Coronary artery (tissue), 2 donors: ENCODE measurements at regions not wholly inside any gene's neighbourhood (a gene's known extent, or its start where the extent isn't known, plus 50 kb on each side); places are given as distances from the start of the nearest gene placed in this dataset.

Source experiments
- DNase-seq: peaks from one replicate; pipeline ENCODE4 v3.0.0-alpha.2; 2017; ENCODE audit warnings: low spot score
- H3K27ac ChIP-seq, 2 donors: fragments of 200-600 bp; sonication (generic); one replicate each; pipeline ENCODE4 v1.5.1; 2016 to 2019
- H3K4me3 ChIP-seq: fragments of 200-600 bp; sonication (generic); 2 replicates; pipeline ENCODE4 v1.5.1; 2016; ENCODE audit warnings: mild to moderate bottlenecking, moderate library complexity
- CTCF ChIP-seq: fragments of 200-600 bp; sonication (generic); IDR thresholded peaks from one replicate; pipeline ENCODE4 v1.5.1; 2019; ENCODE audit warnings: antibody characterized with exemption

DNA sequence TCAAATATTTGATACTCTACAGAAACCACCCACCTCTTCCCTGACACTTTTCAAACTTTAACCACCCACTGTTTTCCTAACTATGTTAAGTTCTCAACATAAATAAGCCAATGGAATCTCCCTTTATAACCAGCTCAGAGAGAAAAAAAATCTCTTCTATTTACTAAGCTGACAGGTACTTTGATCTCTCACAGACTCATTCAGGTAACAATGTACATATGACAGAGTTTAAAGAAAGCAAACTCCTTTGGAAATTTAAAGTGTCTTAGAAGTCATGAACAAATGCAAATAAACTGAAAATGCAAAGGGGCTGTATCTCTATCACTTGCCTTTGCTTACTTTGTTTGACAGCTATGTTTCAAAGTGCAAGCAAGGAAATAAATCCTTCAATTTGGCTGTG lies 109.3 kb downstream of the KLF12 start:
- H3K27ac ChIP-seq, result no peak overlapping the region
- no peak for DNase-seq
- H3K4me3 ChIP-seq, result no peak overlapping the region
- no peak for TF ChIP-seq CTCF

- no peak overlapping the region for H3K4me3 ChIP-seq
- TF ChIP-seq CTCF, result no peak
- no peak overlapping the region for H3K27ac ChIP-seq
- DNase-seq, result no peak
These were observed 109.9 kb downstream of the KLF12 start for GRCh38 chr13:74024314-74024713.

DNA sequence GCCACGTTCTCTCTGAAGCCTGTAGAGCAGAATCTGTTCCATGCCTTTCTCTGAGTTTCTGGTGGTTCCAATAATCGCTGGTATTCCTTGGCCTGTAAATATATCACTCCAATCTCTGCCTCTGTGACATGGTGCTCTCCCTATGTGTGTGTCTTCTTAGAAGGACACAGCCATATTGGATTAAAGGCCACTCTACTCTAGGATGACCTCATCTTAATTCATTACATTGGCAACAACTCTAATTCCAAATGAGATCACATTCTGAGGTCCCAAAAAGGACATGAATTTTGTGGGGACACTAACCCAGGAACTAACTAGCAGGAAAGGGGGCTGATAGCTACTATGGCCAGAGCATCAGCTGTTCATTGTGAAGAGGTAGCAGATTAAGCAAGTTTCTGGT lies 110.7 kb downstream of the KLF12 start:
- no peak overlapping the region for H3K4me3 ChIP-seq
- no peak for DNase-seq
- H3K27ac ChIP-seq, result no peak overlapping the region
- TF ChIP-seq CTCF, result no peak

DNA sequence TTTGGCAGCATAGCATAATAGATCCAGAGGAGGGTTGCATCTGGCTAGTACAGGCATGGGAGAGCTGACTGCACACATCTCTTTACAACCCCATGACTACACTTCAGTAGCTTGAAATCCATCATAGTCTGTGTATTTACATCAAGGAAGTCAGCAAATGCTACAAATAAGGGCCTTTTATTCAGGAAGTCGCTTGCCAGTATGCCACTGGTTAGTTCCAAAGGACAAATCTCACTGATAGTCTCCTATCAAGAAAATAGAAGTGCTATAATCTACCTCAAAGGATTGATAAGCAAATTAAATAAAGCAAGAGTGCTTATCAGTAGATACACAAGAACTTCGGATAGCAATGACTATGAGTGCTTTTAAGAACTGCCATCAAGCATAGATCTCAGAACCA lies 112.7 kb downstream of the KLF12 start:
- DNase-seq, result no peak
- no peak overlapping the region for H3K27ac ChIP-seq
- TF ChIP-seq CTCF, result no peak
- no peak overlapping the region for H3K4me3 ChIP-seq

DNA sequence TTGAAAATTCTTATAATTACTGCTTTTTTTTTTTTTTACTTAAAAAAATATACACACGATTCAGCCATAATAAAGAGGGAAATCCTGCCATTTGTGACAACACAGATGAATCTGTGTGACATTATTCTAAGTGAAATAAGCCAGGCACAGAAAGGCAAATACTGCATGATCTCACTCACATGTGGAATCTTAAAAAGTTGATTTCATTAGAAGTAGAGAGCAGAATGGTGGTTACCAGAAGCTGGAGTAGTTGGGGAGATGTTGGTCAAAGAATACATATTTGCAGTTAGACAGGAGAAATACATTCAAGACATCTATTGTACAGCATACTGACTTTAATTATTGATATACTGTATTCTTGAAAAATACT lies 116.2 kb downstream of the KLF12 start:
- Histone ChIP-seq H3K4me3 (no peak overlapping the region), H3K27ac (no peak overlapping the region)
- TF ChIP-seq CTCF, result no peak
- DNase-seq, result no peak

DNA sequence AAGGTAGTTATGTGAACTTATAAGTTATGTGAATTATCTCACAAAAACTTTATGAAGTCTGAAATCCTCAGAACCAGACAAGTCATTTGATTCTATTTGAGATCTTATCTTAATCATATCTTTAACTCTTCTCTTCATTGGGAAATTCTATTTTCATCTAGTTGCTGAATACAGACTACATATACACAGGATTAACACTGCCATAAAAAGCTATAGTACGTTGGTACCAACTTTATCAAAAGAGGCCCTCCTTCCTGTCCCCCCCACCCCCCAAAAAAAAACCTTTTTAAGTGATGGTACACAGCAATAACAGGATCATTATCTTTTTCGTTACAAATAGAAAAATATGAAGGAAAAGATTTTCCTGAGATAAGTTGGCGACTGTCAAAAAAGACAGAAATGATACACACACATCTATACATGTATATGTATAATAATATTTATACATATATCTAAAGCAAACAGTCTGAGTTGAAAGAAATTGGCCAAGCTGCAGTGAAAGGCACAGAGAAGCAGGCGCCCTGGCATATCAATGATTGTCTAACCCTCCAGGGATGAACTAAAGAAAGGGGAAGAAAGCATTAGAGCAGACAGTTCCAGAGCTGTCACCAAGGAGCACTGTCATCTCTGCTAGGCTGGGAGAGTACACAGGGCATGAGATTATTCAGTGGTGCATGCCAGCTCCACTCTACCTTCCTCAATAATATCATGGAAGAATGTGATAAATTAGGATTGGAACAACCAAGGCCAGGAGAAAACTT lies 116.7 kb downstream of the KLF12 start:
- DNase-seq, result no peak
- H3K4me3 ChIP-seq, result no peak overlapping the region
- TF ChIP-seq CTCF, result no peak
- no peak overlapping the region for H3K27ac ChIP-seq

DNA sequence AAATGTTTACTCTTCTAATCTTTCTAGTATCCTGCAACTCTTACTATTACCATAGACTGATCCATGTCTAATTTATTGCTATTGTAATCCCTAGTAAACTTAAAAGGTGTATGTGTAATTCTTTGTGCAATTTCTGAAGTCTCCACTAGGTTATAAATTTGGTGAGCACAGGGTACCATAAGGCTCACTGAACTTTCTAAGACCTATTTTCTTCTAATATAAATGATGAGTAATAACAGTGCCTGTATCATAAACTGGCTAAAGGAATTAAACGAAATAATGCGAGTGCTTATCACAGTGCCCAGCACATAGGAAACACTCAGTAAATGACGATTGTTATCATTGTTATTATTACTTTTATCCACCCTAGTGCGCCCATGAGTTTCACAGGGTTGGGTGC lies 119.1 kb downstream of the KLF12 start:
- TF ChIP-seq CTCF, result no peak
- no peak for DNase-seq
- H3K4me3 ChIP-seq, result no peak overlapping the region
- no peak overlapping the region for H3K27ac ChIP-seq
